Posterior cingulate gyrus (tissue), 11 donors: ENCODE measurements at regions not wholly inside any gene's neighbourhood (a gene's known extent, or its start where the extent isn't known, plus 50 kb on each side); places are given as distances from the start of the nearest gene placed in this dataset.

Experiments used
- DNase-seq, 10 donors: peaks; one replicate each; pipeline versions ENCODE4 v3.0.0 to v3.0.0-alpha.2; 2020 to 2021; ENCODE audit warnings: mixed read lengths in 3 of 10
- intact Hi-C: fragments of 100-400 bp; cut with DNase I; formaldehyde crosslinking; loops from one replicate; pipeline ENCODE4 v1.15.1; 2023

- DNase-seq = no peak
- intact Hi-C loops = no loop called here
These were observed 194.8 kb downstream of the ATG4C start for GRCh38 chr1:62978741-62979140.

GRCh38 chr1:62981434-62981833 is 197.5 kb downstream of the ATG4C start:
- no peak for DNase-seq
- intact Hi-C loops = loop anchor here (10.0 kb wide), 1 partner anchor 137 kb away; no protein-coding TSS in a partner anchor

GRCh38 chr1:62988867-62989266 is 204.9 kb downstream of the ATG4C start:
- intact Hi-C loops = loop anchor here (10.0 kb wide), 1 partner anchor 144 kb away; no protein-coding TSS in a partner anchor
- no peak for DNase-seq

GRCh38 chr1:62989497-62989896 is 205.6 kb downstream of the ATG4C start:
- intact Hi-C loops = loop anchor here (10.0 kb wide), 1 partner anchor 145 kb away; no protein-coding TSS in a partner anchor
- no peak for DNase-seq

DNA sequence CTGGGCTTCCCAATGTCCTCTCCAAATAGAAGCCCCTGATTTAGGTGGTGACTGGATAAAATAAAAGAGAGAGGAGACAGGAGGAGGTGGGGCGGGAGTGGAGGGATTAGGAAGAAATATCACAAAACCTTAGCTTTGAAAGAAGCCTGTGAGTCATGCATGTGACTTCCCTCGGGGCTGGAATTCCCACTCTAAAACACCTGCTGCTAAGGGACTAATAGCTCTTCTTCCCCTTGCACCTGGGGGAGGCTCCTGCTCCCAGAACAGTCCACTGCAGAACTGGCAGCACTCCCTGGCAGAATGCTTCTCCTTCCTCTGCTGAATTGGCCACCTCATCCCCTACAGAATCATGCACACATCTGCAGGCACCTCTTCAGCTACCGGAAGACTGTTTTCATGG is 207.2 kb downstream of the ATG4C start:
- DNase-seq = no peak
- intact Hi-C loops = no loop called here

- intact Hi-C loops = no loop called here
- DNase-seq = no peak
These were observed 209.9 kb downstream of the ATG4C start for GRCh38 chr1:62993844-62994243.

- intact Hi-C loops = no loop called here
- DNase-seq = no peak
These were observed 211.2 kb downstream of the ATG4C start for GRCh38 chr1:62995173-62995572.

GRCh38 chr1:62997884-62998283 is 214.0 kb downstream of the ATG4C start:
- intact Hi-C loops = no loop called here
- DNase-seq = no peak

DNA sequence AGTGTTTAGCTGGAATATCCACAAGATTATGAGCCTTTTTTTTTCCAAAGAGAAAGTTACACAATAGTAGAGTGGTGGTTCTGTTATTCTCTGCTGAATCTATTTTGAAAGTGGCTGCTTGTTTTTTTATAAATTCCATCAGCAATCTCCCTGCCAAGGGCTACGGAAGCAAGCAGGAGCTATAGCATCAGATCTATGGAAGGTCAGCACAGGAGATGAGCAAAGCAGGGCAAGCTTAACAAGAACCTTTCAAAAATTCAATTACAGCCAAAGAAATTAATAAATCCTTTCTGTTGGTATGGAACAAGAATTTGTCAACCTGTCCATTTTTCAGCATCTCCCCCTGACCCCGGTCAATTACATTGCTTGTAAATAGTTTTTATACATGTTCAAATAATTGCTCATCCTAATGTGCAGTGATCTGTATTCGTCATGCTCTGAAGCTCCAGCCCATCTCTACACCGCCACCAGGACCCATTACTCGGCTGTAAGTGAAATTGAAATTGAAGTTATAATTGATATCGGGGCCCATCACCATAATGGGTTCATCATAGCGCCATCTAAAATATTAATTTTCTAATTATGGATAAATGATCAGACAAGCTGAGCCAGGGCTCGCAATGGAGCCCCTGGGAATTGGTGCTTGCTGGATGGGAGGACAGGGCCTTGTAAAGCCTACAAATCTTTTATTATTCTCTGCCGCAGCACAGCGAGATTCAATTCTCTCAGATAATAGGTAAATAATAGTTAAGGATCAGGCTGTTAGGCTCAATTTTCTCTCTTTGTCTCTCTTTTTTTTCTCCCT is 215.1 kb downstream of the ATG4C start:
- intact Hi-C loops = no loop called here
- DNase-seq = no peak

DNA sequence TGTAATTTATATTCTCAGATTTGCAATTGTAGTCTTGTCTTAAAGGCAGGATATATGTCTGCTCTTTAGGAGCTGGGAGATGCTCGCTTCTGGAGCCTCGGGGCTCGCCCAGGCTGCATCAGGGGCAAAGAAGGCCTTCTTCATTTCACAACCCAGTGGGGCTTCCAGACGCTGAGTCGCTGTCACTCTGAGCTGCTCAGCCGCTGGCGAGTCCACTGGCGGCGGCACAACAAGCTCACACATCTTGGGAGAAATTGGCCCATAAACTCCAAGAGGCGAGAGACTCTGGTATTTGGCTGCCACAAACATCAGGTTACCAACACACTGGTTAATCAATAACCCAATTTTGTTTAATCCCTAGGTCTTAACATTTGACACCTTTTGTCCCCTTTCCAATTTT is 216.6 kb downstream of the ATG4C start:
- no peak for DNase-seq
- intact Hi-C loops = no loop called here

DNA sequence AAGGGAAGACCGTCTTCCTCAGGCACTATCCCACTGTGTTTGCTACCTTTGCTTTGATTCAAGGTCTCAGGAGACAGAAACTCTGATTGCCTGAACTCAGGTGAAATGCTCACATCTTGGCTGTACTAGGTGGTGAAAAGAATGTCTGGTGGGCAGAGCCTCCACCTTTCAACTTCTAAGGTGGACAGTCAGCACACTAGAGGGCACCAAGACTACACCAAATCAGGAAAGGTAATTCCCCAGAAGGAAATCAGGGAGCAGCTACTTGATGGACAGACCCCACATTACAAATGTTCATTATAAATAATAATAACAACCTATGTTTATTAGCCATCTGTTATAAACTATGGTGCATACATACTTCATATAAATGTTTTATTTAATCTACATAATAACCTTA is 220.9 kb downstream of the ATG4C start:
- peak in 1 of 10 donors; percentile 31 for DNase-seq
- intact Hi-C loops = loop anchor here (2.0 to 5.0 kb wide), 2 partner anchors 144 to 437 kb away; no protein-coding TSS in a partner anchor

GRCh38 chr1:63005812-63006211 is 221.9 kb downstream of the ATG4C start:
- no peak for DNase-seq
- intact Hi-C loops = loop anchor here (2.0 to 5.0 kb wide), 2 partner anchors 143 to 436 kb away; no protein-coding TSS in a partner anchor

GRCh38 chr1:63009421-63009820 is 225.5 kb downstream of the ATG4C start:
- intact Hi-C loops = loop anchor here (5.0 kb wide), 1 partner anchor 433 kb away; no protein-coding TSS in a partner anchor
- DNase-seq = no peak

DNA sequence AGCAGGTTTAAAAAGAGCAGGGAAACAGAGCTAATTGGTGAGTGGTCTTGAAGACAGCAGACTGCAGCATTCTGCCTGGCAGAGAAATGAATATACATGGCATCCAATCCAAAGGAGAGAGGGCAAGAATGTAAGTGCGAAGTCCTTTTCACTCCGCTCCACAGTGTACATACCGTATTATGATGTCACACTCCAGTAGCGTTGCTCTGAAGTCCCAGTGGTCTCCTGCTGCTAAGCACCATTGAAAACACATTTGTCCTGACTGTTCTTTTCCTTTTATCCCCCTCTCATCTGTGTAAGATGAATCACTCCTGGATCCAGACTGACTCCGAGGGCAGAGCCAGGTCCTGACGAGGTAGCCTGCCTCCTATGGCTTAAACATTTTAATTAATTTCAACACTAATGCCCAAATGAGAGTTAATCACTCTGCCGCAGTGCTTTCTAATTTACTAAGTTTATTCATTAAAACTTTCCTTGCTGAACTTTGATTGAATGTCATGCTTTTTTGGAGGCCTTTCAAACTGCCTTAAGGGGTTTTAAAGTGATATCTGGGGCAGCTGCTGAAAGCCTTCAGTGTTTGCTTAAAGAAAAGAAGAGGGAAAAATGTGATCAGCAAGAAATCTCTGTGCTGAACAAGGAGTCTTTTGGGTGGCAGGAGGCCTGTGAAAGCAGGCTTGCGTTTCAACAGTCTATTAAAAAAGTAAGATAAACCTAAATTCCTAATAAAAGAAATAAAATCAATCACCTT is 227.2 kb downstream of the ATG4C start:
- intact Hi-C loops = no loop called here
- DNase-seq = peak in 1 of 10 donors; percentile 14

DNA sequence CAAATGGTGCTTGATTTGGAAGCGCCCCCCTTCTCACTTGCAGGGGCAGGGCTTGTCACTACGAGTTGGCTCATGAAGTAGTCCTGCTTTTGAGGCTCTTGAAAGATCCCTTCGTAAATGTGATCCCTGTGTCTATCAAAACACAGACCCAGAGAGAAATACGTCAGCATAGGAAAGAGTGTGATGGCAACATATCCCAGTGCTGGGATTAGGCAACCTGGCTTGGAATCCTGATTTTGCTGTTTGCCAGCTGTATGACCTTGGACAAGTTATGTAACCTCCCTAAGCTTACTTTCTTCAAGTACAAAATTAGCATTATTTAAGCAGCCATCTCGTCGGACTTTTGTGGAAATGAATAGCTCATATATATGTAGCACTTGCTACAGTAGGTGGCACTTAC is 228.4 kb downstream of the ATG4C start:
- intact Hi-C loops = no loop called here
- DNase-seq = no peak

GRCh38 chr1:63014267-63014666 is 230.3 kb downstream of the ATG4C start:
- DNase-seq = no peak
- intact Hi-C loops = no loop called here

- no peak for DNase-seq
These were observed 238.4 kb downstream of the ATG4C start for GRCh38 chr1:63022319-63022718.

GRCh38 chr1:63023171-63023570 is 239.2 kb downstream of the ATG4C start:
- DNase-seq = no peak
- intact Hi-C loops = no loop called here

More at GRCh38 chr1:63022319-63022718, 238.4 kb downstream of the ATG4C start:
- intact Hi-C loops = no loop called here

DNA sequence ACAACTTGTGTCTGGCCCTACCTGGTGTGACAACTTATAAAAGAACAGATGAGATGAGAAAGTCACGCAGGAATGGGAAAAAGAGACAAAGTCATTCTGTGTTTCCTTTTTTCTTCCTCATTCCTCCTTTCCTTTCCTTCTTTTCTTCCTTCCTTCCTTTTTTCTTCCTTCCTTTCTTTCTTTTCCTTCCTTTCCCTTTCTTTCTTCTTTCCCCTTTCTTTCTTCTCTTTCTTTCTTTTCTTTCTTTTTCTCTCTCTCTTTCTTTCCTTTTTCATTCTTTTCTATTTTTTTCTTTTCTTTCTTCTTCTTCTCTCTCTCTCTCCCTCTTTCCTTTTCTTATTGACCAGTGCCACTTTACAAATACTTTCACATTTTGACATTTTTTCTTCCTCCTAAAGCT is 239.7 kb downstream of the ATG4C start:
- intact Hi-C loops = no loop called here
- DNase-seq = no peak

DNA sequence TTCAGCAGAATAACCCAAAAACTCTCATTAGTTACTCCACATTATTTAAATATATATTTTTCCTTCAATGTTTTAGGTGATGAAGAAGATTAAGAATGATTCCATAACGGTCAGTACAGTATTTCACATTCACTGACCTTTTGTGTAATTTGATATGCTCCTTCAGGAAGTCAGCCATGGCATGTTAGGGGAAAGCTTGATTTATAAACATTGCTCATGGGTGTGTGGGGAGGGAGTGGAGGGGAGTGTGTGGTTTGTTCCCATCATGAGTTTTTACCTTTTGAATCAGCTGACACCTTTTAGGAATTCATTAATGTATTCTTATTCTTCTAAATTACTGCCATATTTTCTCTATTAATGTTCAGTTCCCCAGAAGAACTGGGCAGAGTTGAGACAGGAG is 240.2 kb downstream of the ATG4C start:
- intact Hi-C loops = no loop called here

DNA sequence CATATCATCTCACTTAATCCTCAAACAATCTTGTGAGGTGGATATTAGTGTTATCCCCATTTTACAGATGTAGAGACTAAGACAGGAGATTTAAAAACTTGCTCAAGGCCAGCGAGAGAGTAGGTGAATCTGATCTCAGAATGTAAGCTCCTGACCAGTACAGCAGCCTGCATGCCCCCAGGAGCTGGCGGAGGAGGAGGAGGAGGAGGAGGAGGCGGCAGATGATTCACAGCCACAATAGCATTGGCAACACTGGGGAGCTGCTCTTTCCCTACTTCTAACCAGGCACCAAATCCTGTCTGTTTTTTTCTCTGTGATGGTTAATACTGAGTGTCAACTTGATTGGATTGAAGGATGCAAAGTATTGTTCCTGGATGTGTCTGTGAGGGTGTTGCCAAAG is 243.2 kb downstream of the ATG4C start:
- intact Hi-C loops = no loop called here

More for the DNA sequence above, 240.2 kb downstream of the ATG4C start:
- no peak for DNase-seq

More for the DNA sequence above, 243.2 kb downstream of the ATG4C start:
- no peak for DNase-seq
